H7 (cell line): ENCODE measurements at regions not wholly inside any gene's neighbourhood (a gene's known extent, or its start where the extent isn't known, plus 50 kb on each side); places are given as distances from the start of the nearest gene placed in this dataset.
A peak's percentile ranks its signal among the peaks of the same experiment; 100 is the strongest.

ENCODE experiments used
- DNase-seq: peaks from one replicate; pipeline ENCODE4 v3.0.0; 2012
- H3K27me3 ChIP-seq: 2 replicates; pipeline ENCODE4 v1.6.0; 2011; ENCODE audit warnings: mild to moderate bottlenecking, low read length; ENCODE audit not compliant: control insufficient read depth, insufficient read depth
- H3K36me3 ChIP-seq: replicated peaks from 2 replicates; pipeline ENCODE4 v1.5.1; 2011; ENCODE audit warnings: low read length; ENCODE audit not compliant: control insufficient read depth, insufficient read depth
- H3K4me3 ChIP-seq: 2 replicates; pipeline ENCODE4 v1.5.1; 2011; ENCODE audit warnings: low read depth, mild to moderate bottlenecking, control low read depth, low read length, moderate library complexity; ENCODE audit not compliant: insufficient read depth

GRCh38 chr17:77757561-77757898 is 201.0 kb upstream of the TNRC6C start:
- no peak overlapping the region for H3K4me3 ChIP-seq
- no peak for DNase-seq
- no peaks in the 10 kb centered on the region for H3K36me3 ChIP-seq
- H3K27me3 ChIP-seq, result no peaks in the 10 kb centered on the region

GRCh38 chr17:77763023-77763422 is 195.5 kb upstream of the TNRC6C start:
- DNase-seq, result no peak
- Histone ChIP-seq H3K4me3 (no peak overlapping the region), H3K36me3 (no peaks in the 10 kb centered on the region), H3K27me3 (peaks cover 2% of the 10 kb centered on the region; the same call in 1 of the 2 replicates)

GRCh38 chr17:77763575-77763974 is 194.9 kb upstream of the TNRC6C start:
- H3K27me3 ChIP-seq, result peaks cover 4% of the 10 kb centered on the region; the same call in 1 of the 2 replicates
- no peaks in the 10 kb centered on the region for H3K36me3 ChIP-seq
- H3K4me3 ChIP-seq, result no peak overlapping the region
- DNase-seq, result no peak

DNA sequence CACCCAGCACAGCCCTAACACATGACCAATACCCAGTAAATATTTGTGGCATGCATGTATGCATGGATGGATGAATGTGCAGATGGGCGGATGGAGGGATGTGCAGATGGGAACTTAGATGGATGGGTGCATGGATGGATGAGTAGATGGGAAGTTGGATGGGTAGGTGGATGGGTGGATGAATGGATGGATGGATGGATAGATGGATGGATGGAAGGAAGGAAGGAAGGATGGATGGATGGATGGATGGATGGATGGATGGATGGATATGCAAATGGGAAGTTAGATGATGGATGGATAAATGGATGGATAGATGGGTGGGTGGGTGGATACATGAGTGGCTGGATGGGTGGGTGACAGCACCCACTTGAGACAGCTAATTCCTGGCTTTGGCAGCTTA is 193.2 kb upstream of the TNRC6C start:
- DNase-seq, result no peak
- Histone ChIP-seq H3K36me3 (no peaks in the 10 kb centered on the region), H3K27me3 (peaks cover 4% of the 10 kb centered on the region; the same call in 1 of the 2 replicates), H3K4me3 (no peak overlapping the region)

DNA sequence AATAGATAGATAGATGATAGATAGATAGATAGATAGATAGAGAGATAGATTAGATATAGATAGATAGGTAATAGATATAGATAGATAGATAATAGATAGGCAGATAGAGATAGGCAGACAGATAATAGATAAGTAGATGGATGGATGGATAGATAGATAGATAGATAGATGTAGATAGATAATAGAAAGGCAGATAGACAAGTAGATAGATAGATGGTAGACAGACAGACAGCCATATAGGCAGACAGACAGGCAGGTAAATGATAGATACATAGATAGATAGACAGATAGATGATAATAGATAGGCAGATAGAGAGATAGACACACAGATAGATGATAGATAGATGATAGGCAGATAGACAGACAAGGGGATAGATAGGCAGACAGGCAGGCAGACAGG is 191.4 kb upstream of the TNRC6C start:
- no peak for DNase-seq
- H3K36me3 ChIP-seq, result no peaks in the 10 kb centered on the region
- H3K4me3 ChIP-seq, result no peak overlapping the region
- H3K27me3 ChIP-seq, result peaks cover 4% of the 10 kb centered on the region; the same call in 1 of the 2 replicates

DNA sequence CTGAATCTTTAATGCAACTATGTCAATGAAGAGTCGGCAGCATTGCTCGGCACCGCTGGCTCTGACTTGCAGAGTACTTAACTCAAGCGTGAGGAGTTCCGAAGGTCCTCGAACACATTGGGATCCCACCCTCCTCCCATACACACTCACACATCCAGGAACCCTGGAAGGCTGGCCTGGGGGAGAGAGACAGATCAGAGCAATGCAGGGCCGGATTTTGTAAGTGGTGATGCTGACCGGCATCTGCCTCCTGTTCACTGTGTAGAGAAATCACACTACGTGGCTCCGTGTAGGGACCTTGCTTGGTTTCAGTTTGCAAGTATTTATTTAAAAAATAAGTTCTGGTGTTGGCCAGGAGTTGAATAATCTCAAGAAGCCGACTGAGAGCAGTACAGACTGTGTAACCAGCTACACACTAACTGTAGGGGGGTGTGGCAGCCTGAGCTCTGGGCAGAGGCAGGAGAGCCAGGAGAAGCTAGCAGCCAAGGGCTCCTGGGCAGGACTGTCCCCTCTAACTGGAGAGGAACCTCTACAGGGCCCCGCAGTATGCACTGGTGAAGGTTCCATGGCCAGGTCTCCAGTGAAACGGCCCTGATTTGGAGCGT is 190.2 kb upstream of the TNRC6C start:
- no peak for DNase-seq
- Histone ChIP-seq H3K27me3 (peaks cover 4% of the 10 kb centered on the region; the same call in 1 of the 2 replicates), H3K36me3 (no peaks in the 10 kb centered on the region), H3K4me3 (no peak overlapping the region)

GRCh38 chr17:77769215-77769614 is 189.3 kb upstream of the TNRC6C start:
- no peak overlapping the region for H3K4me3 ChIP-seq
- H3K36me3 ChIP-seq, result no peaks in the 10 kb centered on the region
- no peak for DNase-seq
- H3K27me3 ChIP-seq, result peaks cover 4% of the 10 kb centered on the region; the same call in 1 of the 2 replicates

DNA sequence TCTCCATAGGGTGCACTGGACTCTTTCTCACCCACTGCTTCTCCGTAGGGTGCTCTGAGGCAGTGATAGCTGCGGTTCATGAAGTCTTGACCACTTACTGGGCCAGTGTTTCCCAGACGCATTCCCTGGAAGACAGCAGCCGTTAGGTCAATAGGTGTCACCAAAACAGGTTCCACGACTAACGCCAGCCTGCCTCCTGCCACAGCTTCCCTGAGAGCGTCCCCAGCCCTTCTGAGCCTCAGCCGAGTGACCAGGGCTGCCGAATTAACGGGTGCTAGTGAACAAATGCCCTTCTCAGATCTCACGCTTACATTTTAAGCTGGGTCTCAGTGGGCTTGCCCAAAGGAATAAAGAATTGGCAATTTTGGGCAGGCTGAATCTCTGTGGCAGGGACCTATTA is 188.7 kb upstream of the TNRC6C start:
- no peak for DNase-seq
- no peak overlapping the region for H3K4me3 ChIP-seq
- no peaks in the 10 kb centered on the region for H3K36me3 ChIP-seq
- peaks cover 2% of the 10 kb centered on the region; the same call in 1 of the 2 replicates for H3K27me3 ChIP-seq

- Histone ChIP-seq H3K4me3 (no peak overlapping the region), H3K27me3 (peaks cover 2% of the 10 kb centered on the region; the same call in 1 of the 2 replicates), H3K36me3 (no peaks in the 10 kb centered on the region)
- DNase-seq, result no peak
These were observed 188.0 kb upstream of the TNRC6C start for GRCh38 chr17:77770331-77771105.

- Histone ChIP-seq H3K27me3 (peaks cover 2% of the 10 kb centered on the region; the same call in 1 of the 2 replicates), H3K36me3 (no peaks in the 10 kb centered on the region)
- DNase-seq, result no peak
These were observed 187.4 kb upstream of the TNRC6C start for GRCh38 chr17:77771145-77771544.

GRCh38 chr17:77771587-77771986 is 186.9 kb upstream of the TNRC6C start:
- DNase-seq, result no peak

More at GRCh38 chr17:77771145-77771544, 187.4 kb upstream of the TNRC6C start:
- H3K4me3 ChIP-seq, result no peak overlapping the region

DNA sequence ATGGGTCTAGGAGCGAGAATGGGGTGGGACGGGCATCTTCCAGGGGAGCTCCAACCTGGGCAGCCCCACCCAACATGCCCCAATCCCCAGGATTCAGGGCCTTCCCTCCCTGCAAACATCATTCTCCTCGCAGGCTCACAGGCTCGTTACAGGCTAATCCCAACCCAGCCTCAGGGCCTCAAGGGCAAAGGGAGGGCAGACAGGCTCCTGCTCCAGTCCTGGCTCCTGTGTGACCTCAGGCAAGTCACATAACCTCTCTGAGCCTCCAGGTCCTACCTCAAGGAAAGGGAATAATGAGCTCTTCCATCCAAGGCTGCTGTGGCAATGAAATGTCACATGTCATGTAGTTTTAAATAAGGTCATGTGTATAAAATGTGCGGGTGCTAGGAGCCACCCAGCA is 186.5 kb upstream of the TNRC6C start:
- no peak for DNase-seq
- H3K27me3 ChIP-seq, result peaks cover 2% of the 10 kb centered on the region; the same call in 1 of the 2 replicates
- H3K36me3 ChIP-seq, result no peaks in the 10 kb centered on the region
- H3K4me3 ChIP-seq, result no peak overlapping the region

More at GRCh38 chr17:77771587-77771986, 186.9 kb upstream of the TNRC6C start:
- Histone ChIP-seq H3K36me3 (no peaks in the 10 kb centered on the region), H3K4me3 (no peak overlapping the region), H3K27me3 (peaks cover 2% of the 10 kb centered on the region; the same call in 1 of the 2 replicates)

GRCh38 chr17:77772461-77772897 is 186.0 kb upstream of the TNRC6C start:
- peak; percentile 97 for DNase-seq
- peaks cover 2% of the 10 kb centered on the region; the same call in 1 of the 2 replicates for H3K27me3 ChIP-seq
- no peak overlapping the region for H3K4me3 ChIP-seq
- no peaks in the 10 kb centered on the region for H3K36me3 ChIP-seq

GRCh38 chr17:77772899-77773358 is 185.6 kb upstream of the TNRC6C start:
- Histone ChIP-seq H3K27me3 (peaks cover 2% of the 10 kb centered on the region; the same call in 1 of the 2 replicates), H3K36me3 (no peaks in the 10 kb centered on the region), H3K4me3 (no peak overlapping the region)
- peak; percentile 83 for DNase-seq

DNA sequence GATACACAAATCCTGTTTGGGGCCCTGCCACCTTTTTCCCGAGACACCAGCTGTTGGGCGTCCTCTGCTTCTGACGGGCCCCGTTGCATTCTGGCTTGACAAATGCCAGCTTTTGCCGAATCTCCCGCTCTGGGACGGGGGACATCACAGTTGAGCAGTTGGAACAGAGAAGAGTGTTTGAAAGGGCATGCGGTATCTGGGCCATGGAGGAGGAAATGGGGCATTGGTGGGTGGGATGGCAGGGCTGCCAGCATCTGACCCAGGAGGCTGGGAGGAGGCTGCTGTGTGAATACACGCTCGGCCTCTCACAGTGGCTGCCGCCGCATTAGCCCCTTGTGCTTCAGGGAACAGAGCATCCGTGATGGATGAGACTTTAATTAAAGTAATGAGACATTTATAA is 184.3 kb upstream of the TNRC6C start:
- Histone ChIP-seq H3K4me3 (no peak overlapping the region), H3K27me3 (peaks cover 10% of the 10 kb centered on the region), H3K36me3 (no peaks in the 10 kb centered on the region)
- no peak for DNase-seq
